Fibroblast of lung (primary cell): ENCODE measurements at regions not wholly inside any gene's neighbourhood (a gene's known extent, or its start where the extent isn't known, plus 50 kb on each side); places are given as distances from the start of the nearest gene placed in this dataset.

ENCODE experiments used
- CTCF ChIP-seq, 2 donors: IDR thresholded peaks in 1 of 2; conservative IDR thresholded peaks in 1 of 2; 1 replicate in 1 of 2; 2 replicates in 1 of 2; pipeline ENCODE4 v1.5.1; 2011 to 2012; ENCODE audit warnings: low read length in 2 of 2, control low read depth in 1 of 2, inconsistent platforms in 1 of 2, low read depth in 1 of 2, mild to moderate bottlenecking in 1 of 2
- EZH2 ChIP-seq: IDR thresholded peaks from 2 replicates; pipeline ENCODE4 v1.5.1; 2012; ENCODE audit warnings: low read length, control low read depth, mild to moderate bottlenecking; ENCODE audit errors: missing control alignments

- TF ChIP-seq EZH2, result no peak
- TF ChIP-seq CTCF (conservative IDR thresholded peaks at IDR 0.05 in 1 of 2, IDR thresholded peaks at IDR 0.05 in 1 of 2; ENCODE audit: low read depth in 1 of 2, low read length in 2 of 2), result no peak
Measured at GRCh38 chr5:124866355-124867136, 120.1 kb upstream of the ZNF608 start.
